ENCODE measurements at regions not wholly inside any gene's neighbourhood (a gene's known extent, or its start where the extent isn't known, plus 50 kb on each side); places are given as distances from the start of the nearest gene placed in this dataset.

GRCh38 chr15:80308002-80308401 lies 56.0 kb upstream of the CTXND1 start:
- ATAC-seq (no peak), DNase-seq (no peak)
- intact Hi-C loops (cut with micrococcal nuclease): loop anchor here (5.0 kb wide), 1 partner anchor 66 kb away; no protein-coding TSS in a partner anchor

DNA sequence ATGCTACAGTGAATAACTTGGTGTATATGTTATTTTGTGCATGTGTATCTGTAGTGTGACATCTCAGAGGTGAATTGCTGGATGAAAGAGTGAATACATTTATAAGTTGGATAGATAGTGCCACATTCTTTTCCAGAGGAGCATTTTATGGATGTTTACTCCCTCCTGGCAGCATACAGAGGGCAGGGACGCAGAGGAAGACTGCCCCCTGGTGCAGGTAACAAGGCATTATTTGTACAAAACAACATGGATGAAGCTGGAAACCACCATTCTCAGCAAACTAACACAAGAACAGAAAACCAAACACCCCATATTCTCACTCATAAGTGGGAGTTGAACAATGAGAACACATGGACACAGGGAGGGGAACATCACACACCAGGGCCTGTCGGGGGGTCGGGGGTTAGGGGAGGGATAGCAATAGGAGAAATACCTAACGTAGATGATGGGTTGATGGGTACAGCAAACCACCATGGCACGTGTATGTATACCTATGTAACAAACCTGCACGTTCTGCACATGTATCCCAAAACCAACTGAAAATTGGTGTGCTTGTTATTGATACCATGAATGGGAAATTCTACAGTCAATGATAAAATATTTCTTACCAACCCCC lies 57.9 kb upstream of the CTXND1 start:
- intact Hi-C loops (cut with micrococcal nuclease): loop anchor here (5.0 kb wide), 1 partner anchor 68 kb away; no protein-coding TSS in a partner anchor
- DNase-seq: no peak
- ATAC-seq: peak; percentile 62

DNA sequence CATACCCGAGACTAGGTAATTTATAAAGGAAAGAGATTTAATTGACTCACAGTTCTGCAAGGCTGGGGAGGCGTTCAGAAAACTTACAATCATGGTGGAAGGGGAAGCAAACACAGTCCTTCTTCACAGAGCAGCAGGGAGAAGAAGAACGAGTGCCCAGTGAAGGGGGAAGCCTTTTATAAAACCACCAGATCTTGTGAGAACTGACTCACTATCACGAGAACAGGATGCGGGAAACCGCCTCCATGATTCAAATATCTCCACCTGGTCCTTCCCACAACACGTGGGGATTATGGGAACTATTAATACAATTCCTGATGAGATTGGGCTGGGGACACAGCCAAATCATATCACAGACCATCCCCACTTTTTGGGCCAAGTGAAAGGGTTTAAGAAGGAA lies 58.8 kb upstream of the CTXND1 start:
- DNase-seq: no peak
- intact Hi-C loops (cut with micrococcal nuclease): no loop called here
- ATAC-seq: no peak

GRCh38 chr15:80315289-80315987 lies 63.4 kb upstream of the CTXND1 start:
- ATAC-seq: no peak
- DNase-seq: no peak
- intact Hi-C loops (cut with micrococcal nuclease): no loop called here

DNA sequence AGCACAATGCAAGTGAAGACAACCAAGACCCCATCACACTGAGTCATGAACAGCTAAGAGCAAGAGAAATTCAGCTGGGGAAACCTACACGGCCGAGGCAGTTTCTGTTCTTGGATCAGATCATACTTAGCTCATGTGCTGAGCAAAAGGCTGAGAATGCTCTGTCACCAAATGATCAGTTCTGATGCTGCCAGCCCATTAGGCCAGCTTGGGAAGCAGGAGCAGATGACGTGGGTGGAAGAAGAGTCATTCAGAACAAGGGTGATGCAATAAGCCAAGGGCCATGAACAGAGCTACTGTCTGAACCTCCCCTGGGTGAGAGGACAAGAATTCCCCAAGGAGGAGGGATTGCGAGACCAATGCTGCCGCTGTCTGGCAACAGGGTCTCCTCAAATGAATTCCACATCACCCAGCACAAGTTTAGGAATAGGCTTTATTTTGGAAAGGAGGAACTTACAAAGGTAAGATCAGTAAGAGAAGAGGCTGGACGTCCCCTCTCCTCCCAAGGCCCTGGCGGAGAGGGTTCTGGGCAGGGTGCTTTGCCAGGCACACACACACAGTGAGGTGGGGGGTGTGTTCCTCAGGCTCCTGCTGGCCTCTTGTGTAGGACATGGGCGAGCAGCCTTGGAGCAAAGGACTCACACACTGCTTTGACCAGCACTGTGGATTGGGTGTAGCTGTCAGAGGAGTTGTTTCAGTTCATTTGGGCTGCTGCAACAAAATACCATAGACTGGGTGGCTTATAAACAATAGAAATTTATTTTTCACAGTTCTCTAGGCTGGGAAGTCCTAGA lies 65.6 kb upstream of the CTXND1 start:
- intact Hi-C loops (cut with micrococcal nuclease): no loop called here
- ATAC-seq (peak; percentile 97), DNase-seq (peak; percentile 47)

DNA sequence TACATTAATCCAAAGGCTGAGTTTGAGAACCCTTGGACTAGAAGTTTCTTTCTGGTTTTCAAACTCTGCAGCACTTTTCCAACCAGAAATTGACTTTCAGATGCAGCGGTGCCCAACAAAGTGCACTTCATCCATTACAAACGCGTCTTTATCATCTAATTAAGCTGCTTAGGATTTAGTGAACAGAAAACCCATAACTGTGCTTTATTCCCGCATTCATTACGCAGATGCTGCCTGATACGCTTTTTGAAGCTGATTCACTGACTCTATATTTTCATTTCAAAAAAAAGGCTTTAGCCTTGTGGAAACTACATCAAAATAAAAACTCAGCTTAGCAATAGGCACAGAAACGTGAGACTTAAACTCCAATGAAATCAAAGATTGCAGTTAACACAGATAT lies 69.8 kb upstream of the CTXND1 start:
- DNase-seq (no peak), ATAC-seq (no peak)
- intact Hi-C loops (cut with micrococcal nuclease): no loop called here

- DNase-seq: no peak
- ATAC-seq: no peak
- intact Hi-C loops (cut with micrococcal nuclease): no loop called here
These were observed 71.3 kb upstream of the CTXND1 start for GRCh38 chr15:80323285-80323684.

- DNase-seq: no peak
- intact Hi-C loops (cut with micrococcal nuclease): no loop called here
- no peak for ATAC-seq
These were observed 72.6 kb upstream of the CTXND1 start for GRCh38 chr15:80324545-80325080.

DNA sequence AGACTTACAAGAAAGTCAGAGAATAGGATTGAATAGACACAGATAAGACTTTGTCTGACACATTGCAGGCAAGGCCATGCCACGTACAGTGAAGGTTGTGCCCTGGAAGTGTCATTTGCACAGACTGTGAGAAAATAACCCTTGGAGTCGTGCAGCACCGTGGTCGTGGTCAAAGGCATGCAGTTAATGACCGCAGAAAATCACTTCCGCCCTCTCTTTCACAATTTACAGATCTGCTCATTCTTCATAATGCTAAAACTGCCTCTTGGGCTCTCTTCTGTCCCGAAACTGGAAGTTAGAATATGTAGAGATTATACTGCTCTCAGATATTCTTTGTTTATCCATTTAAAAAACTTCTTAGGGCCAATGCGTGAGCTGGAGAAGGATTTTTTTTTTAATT lies 73.2 kb upstream of the CTXND1 start:
- intact Hi-C loops (cut with micrococcal nuclease): no loop called here
- DNase-seq: no peak
- ATAC-seq: no peak

DNA sequence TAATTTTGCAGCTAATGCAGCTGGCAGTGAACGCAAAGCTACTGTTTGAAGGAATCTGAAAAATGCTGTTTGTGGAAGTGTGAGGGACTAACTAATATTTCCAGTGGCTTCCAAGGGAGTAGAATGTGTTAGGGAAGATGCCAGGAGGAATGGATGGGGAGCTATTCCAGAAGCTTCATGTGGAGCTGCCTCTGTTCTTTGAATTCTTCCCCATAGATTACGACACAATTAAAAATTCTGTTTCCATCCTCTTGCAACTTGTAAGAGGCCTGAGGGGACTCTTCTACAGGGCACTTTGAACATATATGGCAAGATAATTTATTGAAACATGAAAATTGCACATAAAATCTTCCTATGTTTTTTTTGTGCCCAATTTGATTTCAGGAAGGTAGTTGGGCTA lies 74.3 kb upstream of the CTXND1 start:
- no peak for ATAC-seq
- no peak for DNase-seq

DNA sequence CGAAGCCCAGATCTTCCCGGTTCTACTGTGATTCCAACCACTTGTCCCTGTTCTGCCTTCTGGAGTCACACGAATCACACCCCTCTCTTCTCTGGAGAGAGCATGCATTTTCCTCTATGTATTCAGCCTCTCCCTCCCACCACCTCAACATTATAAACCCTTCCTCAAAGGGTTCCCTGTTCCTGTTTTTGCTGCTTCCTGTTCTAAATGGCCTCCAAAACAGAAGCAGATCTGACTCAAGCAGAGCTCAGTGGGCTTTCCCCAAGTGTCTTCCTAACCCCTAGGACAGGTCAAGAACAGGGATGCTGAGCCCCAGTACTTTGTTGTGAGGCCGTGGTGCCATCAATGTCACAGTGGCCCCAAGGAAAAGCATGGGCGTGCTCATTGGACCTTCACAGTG lies 75.7 kb upstream of the ARNT2 start:
- DNase-seq (no peak), ATAC-seq (no peak)
- intact Hi-C loops (cut with micrococcal nuclease): no loop called here

More for the DNA sequence above, 74.3 kb upstream of the CTXND1 start:
- intact Hi-C loops (cut with micrococcal nuclease): no loop called here

DNA sequence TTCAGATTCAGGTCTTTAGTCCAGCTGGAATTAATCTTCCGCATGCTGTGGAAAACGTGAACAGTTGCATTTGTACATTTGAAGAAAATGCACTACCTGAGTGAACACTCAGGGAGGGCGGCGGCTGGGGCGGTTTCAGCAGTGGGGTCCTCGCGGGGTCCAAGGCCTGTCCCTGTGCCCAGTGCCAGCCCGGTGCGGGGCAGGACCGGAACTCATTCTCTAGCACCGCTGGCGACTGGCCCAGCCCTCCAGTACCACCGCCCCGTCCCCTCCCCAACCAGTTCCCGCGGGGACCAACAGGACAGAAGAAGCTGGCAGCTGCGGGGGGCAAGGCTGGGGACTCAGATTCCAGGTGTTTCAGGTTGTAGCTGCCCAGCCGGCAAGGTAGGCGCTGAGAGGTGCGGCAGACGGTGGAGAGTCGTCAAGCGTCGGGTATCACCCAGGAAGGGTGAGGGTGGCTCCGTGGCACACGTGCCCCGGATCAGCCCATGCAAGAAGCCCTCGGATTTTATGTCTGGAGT lies 72.2 kb upstream of the ARNT2 start:
- ATAC-seq (no peak), DNase-seq (no peak)
- intact Hi-C loops (cut with micrococcal nuclease): no loop called here

DNA sequence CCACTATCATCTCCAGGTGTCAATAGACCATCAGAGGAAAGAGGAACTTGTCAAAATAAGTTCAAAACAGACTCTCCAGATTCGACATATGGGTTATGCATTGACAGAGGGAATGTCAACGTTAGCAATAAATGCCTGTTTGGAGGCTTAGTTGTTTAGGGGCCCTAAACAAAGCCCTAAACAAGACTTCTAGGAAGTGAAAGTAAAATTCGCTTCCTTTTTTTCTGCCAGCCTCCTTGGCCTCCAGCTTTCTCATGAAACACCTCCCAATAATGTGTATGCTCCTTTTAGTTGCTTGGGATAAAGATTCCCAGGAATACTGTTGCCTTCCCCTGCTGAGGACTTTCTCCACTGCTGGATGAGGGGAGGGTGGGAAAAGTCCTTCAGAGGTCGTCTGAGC lies 70.9 kb upstream of the ARNT2 start:
- DNase-seq (no peak), ATAC-seq (no peak)
- intact Hi-C loops (cut with micrococcal nuclease): no loop called here

DNA sequence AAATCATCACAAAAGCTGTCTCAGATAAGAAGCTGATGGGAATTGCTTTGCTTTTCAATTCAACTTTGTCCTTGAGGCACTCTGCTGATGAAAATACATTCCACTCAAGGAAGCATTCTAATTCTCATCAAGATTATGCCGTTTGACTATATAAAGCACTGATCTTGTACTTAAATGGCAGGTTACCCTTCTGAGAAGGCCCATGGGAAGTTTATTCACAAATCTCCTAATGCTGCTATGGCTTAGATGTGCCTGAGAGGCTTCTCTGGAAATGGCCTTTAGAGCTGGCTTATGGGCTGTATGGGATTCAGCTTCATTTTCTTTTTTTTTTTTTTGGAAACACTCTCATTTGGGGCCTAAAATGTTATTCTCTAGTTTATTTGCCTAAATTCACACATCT lies 69.7 kb upstream of the ARNT2 start:
- no peak for ATAC-seq
- intact Hi-C loops (cut with micrococcal nuclease): no loop called here
- DNase-seq: no peak

- intact Hi-C loops (cut with micrococcal nuclease): no loop called here
- peak; percentile 40 for DNase-seq
- no peak for ATAC-seq
These were observed 64.6 kb upstream of the ARNT2 start for GRCh38 chr15:80339601-80340000.

DNA sequence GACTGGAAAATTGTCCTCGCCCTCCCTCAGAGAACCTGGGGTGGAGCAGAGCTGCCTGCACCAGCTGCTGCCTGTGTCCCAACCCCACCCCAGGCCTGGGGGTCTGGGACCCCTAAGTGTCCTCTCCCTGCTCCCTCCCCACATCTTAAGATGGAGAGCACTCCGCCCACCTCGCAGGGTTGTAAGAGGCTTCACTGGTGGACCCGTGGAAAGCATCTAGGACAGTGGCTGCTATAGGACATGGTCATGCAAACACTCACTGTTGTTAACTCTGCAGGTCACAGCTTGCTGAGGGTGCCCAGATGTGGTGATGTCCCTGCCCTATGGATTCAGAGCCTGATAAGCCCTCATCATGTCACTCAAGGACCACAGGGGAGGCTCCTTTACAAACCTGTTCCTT lies 62.0 kb upstream of the ARNT2 start:
- ATAC-seq (no peak), DNase-seq (no peak)
- intact Hi-C loops (cut with micrococcal nuclease): no loop called here

DNA sequence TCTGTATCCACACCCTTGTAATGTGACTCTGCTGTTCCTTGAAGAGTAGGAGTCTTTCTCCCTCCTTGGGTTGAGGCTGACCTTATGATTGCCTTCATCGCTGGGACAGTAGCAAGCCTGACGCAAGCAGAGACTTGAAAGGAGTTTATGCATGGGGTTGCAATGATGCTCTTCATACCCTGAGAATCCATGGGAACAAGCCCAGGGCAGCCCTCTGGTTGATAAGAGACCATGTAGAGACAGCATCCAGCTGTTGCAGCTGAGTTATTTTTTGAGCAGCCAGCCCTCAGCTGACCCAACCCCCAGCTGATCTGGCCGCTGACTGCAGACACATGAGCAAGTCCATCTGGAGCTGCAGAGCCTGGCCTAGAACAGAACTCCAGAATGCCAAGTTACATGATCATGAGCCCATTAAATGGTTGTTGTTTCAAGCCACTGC lies 60.6 kb upstream of the ARNT2 start:
- ATAC-seq: peak; percentile 98
- intact Hi-C loops (cut with micrococcal nuclease): no loop called here
- DNase-seq: peak; percentile 82

GRCh38 chr15:80350941-80351610 lies 53.1 kb upstream of the ARNT2 start:
- DNase-seq: no peak
- intact Hi-C loops (cut with micrococcal nuclease): no loop called here
- ATAC-seq: no peak

Data from left ventricle myocardium superior (tissue), 1 donor.